Gastrocnemius medialis (tissue), 4 donors: ENCODE measurements at regions not wholly inside any gene's neighbourhood (a gene's known extent, or its start where the extent isn't known, plus 50 kb on each side); places are given as distances from the start of the nearest gene placed in this dataset.

ENCODE experiments used
- ATAC-seq, 2 donors: fragments of 150-250 bp; one replicate each; pipeline ENCODE4 v1.9.1; 2016
- DNase-seq, 2 donors: peaks; one replicate each; pipeline ENCODE4 v3.0.0-alpha.2; 2019
- H3K27ac ChIP-seq, 4 donors: fragments of 200-600 bp; sonication (generic); 1 replicate in 1 of 4; 2 replicates in 3 of 4; pipeline ENCODE4 v1.5.1; 2016 to 2018; ENCODE audit warnings: mild to moderate bottlenecking in 2 of 4, moderate library complexity in 1 of 4
- H3K27me3 ChIP-seq, 3 donors: fragments of 200-600 bp; sonication (generic) in 2 of 3; 1 replicate in 1 of 3; 2 replicates in 2 of 3; pipeline versions ENCODE4 v1.5.1 to v1.6.0; 2016 to 2019; ENCODE audit warnings: mild to moderate bottlenecking in 1 of 3, moderate library complexity in 1 of 3
- H3K36me3 ChIP-seq, 2 donors: fragments of 200-600 bp; sonication (generic) in 1 of 2; one replicate each; pipeline ENCODE4 v1.5.1; 2017 to 2018
- H3K4me1 ChIP-seq, 2 donors: fragments of 200-600 bp; sonication (generic) in 1 of 2; one replicate each; pipeline ENCODE4 v1.5.1; 2016 to 2017; ENCODE audit warnings: mild to moderate bottlenecking in 2 of 2
- H3K4me3 ChIP-seq, 4 donors: fragments of 200-600 bp; sonication (generic) in 3 of 4; 1 replicate in 1 of 4; 2 replicates in 3 of 4; pipeline ENCODE4 v1.5.1; 2016 to 2019; ENCODE audit warnings: mild to moderate bottlenecking in 2 of 4
- H3K9me3 ChIP-seq, 3 donors: fragments of 200-600 bp; sonication (generic) in 2 of 3; 1 replicate in 1 of 3; 2 replicates in 2 of 3; pipeline ENCODE4 v1.5.1; 2016 to 2019
- CTCF ChIP-seq, 5 experiments: fragments of 450-650 bp in 3 of 5; fragments of 200-600 bp in 2 of 5; sonication (generic) in 2 of 5; IDR thresholded peaks in 4 of 5; conservative IDR thresholded peaks in 1 of 5; 1 replicate in 4 of 5; 2 replicates in 1 of 5; pipeline ENCODE4 v1.5.1; 2016 to 2019; ENCODE audit warnings: antibody characterized with exemption in 5 of 5, mild to moderate bottlenecking in 3 of 5, moderate library complexity in 3 of 5
- POLR2A ChIP-seq, 2 donors: fragments of 450-650 bp; IDR thresholded peaks; one replicate each; pipeline ENCODE4 v1.6.1; 2017; ENCODE audit warnings: antibody characterized with exemption in 2 of 2, mild to moderate bottlenecking in 2 of 2, moderate library complexity in 2 of 2
- in situ Hi-C, 4 donors: fragments of 200-750 bp; cut with MboI; loops; one replicate each; pipeline versions ENCODE4 v1.15.0 to v1.8.0; 2017; ENCODE audit warnings: low sequenced_read_pairs in 4 of 4
- intact Hi-C: fragments of 100-400 bp; cut with DNase I; formaldehyde crosslinking; loops from one replicate; pipeline ENCODE4 v1.15.1; 2023; ENCODE audit warnings: low total_unique reads

- in situ Hi-C loops (no loop called here), intact Hi-C loops (no loop called here)
- Histone ChIP-seq H3K36me3 (no peaks in the 10 kb centered on the region), H3K27me3 (no peaks in the 10 kb centered on the region), H3K4me1 (no peaks in the 10 kb centered on the region), H3K4me3 (no peak overlapping the region), H3K9me3 (no peaks in the 10 kb centered on the region), H3K27ac (no peak overlapping the region)
- DNase-seq (no peak), ATAC-seq (no peak)
- TF ChIP-seq CTCF (IDR thresholded peaks at IDR 0.05 in 4 of 5, conservative IDR thresholded peaks at IDR 0.05 in 1 of 5) (no peak), POLR2A (IDR thresholded peaks at IDR 0.05) (no peak)
Observed at GRCh38 chr9:38255599-38255998, 136.9 kb upstream of the ALDH1B1 start.

- Histone ChIP-seq H3K27ac (no peak overlapping the region), H3K4me3 (no peak overlapping the region), H3K36me3 (no peaks in the 10 kb centered on the region), H3K9me3 (no peaks in the 10 kb centered on the region), H3K27me3 (no peaks in the 10 kb centered on the region), H3K4me1 (no peaks in the 10 kb centered on the region)
- in situ Hi-C loops, result no loop called here
- no peak for DNase-seq
- ATAC-seq, result no peak
- intact Hi-C loops, result no loop called here
- TF ChIP-seq POLR2A (IDR thresholded peaks at IDR 0.05), result no peak
Observed at GRCh38 chr9:38254756-38255155, 137.7 kb upstream of the ALDH1B1 start.

GRCh38 chr9:38254151-38254550 lies 138.4 kb upstream of the ALDH1B1 start:
- Histone ChIP-seq H3K9me3 (no peaks in the 10 kb centered on the region), H3K27me3 (no peaks in the 10 kb centered on the region), H3K36me3 (no peaks in the 10 kb centered on the region), H3K4me1 (no peaks in the 10 kb centered on the region), H3K27ac (no peak overlapping the region), H3K4me3 (no peak overlapping the region)
- TF ChIP-seq CTCF (IDR thresholded peaks at IDR 0.05 in 4 of 5, conservative IDR thresholded peaks at IDR 0.05 in 1 of 5) (no peak), POLR2A (IDR thresholded peaks at IDR 0.05) (no peak)
- DNase-seq, result no peak
- no peak for ATAC-seq
- intact Hi-C loops (no loop called here), in situ Hi-C loops (no loop called here)

- Histone ChIP-seq H3K27me3 (no peaks in the 10 kb centered on the region), H3K36me3 (no peaks in the 10 kb centered on the region), H3K4me3 (no peak overlapping the region), H3K9me3 (no peaks in the 10 kb centered on the region), H3K27ac (no peak overlapping the region), H3K4me1 (no peaks in the 10 kb centered on the region)
- TF ChIP-seq CTCF (IDR thresholded peaks at IDR 0.05 in 4 of 5, conservative IDR thresholded peaks at IDR 0.05 in 1 of 5) (no peak), POLR2A (IDR thresholded peaks at IDR 0.05) (no peak)
- no peak for DNase-seq
- intact Hi-C loops (no loop called here), in situ Hi-C loops (no loop called here)
- no peak for ATAC-seq
Observed at GRCh38 chr9:38253200-38253599, 139.3 kb upstream of the ALDH1B1 start.

- no peaks in the 10 kb centered on the region for H3K36me3 ChIP-seq
- H3K27ac ChIP-seq, result no peak overlapping the region
- DNase-seq (no peak), ATAC-seq (no peak)
- TF ChIP-seq POLR2A (IDR thresholded peaks at IDR 0.05) (no peak), CTCF (IDR thresholded peaks at IDR 0.05 in 4 of 5, conservative IDR thresholded peaks at IDR 0.05 in 1 of 5) (no peak)
- H3K4me1 ChIP-seq, result no peaks in the 10 kb centered on the region
- H3K27me3 ChIP-seq, result no peaks in the 10 kb centered on the region
- H3K9me3 ChIP-seq, result no peaks in the 10 kb centered on the region
- no peak overlapping the region for H3K4me3 ChIP-seq
- in situ Hi-C loops (no loop called here), intact Hi-C loops (no loop called here)
Observed at GRCh38 chr9:38251036-38251860, 141.3 kb upstream of the ALDH1B1 start.
